ENCODE measurements at regions not wholly inside any gene's neighbourhood (a gene's known extent, or its start where the extent isn't known, plus 50 kb on each side); places are given as distances from the start of the nearest gene placed in this dataset.

DNA sequence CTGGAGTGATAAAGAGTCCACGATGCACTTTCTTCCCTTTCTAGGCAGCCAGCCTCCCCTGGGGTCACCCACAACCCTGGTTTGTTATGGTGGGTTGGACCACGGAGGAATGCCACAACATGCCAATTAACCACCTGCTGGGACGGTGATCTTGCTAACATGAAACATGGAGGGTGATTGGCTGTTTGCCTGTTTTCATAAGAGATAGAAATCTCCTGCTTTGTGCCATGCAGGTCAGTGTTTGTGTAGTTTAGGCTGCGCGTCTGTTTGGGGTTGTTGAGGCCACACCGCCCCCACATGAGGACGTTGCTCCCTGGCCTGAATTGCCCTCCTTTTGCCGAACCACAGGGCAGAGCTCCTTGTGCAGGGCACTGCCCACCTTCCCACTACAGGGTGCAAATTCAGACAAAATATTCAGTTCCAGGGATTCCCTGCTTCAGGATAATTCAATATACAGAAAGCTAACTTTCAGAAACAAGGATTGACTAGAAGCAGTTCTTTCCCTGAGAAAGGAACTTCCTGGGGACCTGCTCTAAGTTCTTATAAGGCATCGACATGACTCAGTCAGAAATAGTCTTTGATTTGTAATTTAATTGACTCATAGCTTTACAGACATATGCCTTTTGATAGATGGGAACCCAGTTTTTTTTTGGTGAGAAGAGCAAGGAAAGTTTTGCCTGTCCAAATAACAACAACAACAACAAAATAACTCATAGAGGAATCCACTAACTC is 427.6 kb downstream of the GADD45G start:
- Mint-ChIP-seq H3K9me3 (no peaks in the 10 kb centered on the region), H3K27me3 (ENCODE audit: low read depth in 3 of 3) (peaks cover 0 to 7% (median 4%) of the 10 kb centered on the region in 3 donors), H3K4me3 (no peak overlapping the region), H3K4me1 (no peaks in the 10 kb centered on the region), H3K27ac (no peak overlapping the region), H3K36me3 (no peaks in the 10 kb centered on the region)
- DNase-seq = no peak

DNA sequence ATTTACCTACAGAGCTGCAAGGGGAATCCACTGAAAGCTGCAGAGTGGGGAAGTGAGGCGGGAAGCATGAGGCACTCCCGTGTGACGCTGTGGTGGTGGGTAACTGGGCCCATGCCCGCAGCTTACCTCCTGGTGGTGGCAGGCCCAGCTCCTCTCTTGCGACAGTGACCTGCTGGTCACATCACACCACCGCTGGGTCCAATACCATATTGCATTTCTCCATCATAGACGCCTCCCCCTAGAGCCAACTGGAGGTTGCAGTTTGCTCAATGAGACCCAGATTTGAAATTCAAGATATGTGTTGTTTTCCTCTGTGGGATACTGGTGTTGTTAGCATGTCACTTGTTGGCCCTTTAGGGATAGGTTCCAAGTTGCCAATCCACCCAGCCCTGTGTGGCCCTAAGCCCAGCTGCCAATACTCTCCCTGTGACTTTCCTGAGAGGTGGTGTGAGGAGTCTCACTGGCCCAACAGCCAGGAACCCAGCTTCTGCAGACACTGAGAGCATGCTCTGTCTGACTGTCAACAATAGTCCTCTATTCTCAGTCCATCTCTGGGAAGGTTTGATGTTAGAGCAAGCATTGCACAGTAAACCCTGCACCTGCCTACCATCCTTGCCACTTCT is 428.3 kb downstream of the GADD45G start:
- DNase-seq = no peak
- Mint-ChIP-seq H3K9me3 (no peaks in the 10 kb centered on the region), H3K36me3 (no peaks in the 10 kb centered on the region), H3K4me3 (no peak overlapping the region), H3K27ac (no peak overlapping the region), H3K27me3 (ENCODE audit: low read depth in 3 of 3) (peaks cover 0 to 11% (median 1%) of the 10 kb centered on the region in 3 donors), H3K4me1 (no peaks in the 10 kb centered on the region)

DNA sequence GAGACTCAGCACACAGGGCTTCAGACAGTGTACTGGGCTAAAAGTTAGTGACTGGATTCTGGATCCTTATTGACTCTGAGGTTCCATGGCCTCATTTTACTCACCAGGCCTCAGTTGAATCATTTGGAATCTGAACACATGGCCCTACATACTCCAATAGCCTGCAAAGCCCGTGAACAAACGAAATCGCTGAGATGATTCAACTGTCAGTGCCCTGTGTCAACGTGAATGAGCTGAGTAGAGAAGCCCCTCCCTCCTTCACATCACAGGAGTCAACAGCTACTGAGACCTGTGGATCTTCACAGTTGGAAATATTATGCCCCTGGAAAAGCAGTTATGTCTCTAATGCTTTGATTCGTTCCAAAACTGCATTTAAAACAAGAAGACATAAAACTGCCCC is 429.3 kb downstream of the GADD45G start:
- H3K36me3 Mint-ChIP-seq = no peaks in the 10 kb centered on the region
- DNase-seq = no peak
- H3K27ac Mint-ChIP-seq = no peak overlapping the region
- H3K4me1 Mint-ChIP-seq = no peaks in the 10 kb centered on the region
- H3K4me3 Mint-ChIP-seq = no peak overlapping the region
- no peaks in the 10 kb centered on the region for H3K9me3 Mint-ChIP-seq
- peaks cover 0 to 11% (median 0%) of the 10 kb centered on the region in 3 donors for H3K27me3 Mint-ChIP-seq (ENCODE audit: low read depth in 3 of 3)

DNA sequence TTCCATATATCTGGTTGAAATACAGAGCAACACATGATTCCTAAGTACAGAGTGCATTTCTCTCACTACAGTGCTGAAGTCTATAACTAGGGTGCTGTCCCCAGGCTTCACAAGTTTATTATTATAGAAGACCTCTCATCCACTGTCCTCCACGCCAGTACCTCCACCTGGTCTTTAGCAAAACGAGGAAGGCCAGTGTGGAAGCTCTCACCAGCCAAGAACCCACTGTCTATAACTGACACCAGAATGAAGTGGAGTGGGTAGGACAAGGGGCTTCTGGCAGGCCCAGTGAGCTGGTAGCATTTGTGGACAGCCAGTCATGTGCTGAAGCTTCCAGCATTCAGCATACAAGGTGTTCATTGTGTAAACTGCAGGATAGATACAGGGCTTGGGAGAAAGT is 430.7 kb downstream of the GADD45G start:
- no peak for DNase-seq
- Mint-ChIP-seq H3K4me1 (no peaks in the 10 kb centered on the region), H3K9me3 (no peaks in the 10 kb centered on the region), H3K4me3 (no peak overlapping the region), H3K27me3 (ENCODE audit: low read depth in 3 of 3) (peaks cover 0 to 11% (median 1%) of the 10 kb centered on the region in 3 donors), H3K27ac (no peak overlapping the region), H3K36me3 (no peaks in the 10 kb centered on the region)

DNA sequence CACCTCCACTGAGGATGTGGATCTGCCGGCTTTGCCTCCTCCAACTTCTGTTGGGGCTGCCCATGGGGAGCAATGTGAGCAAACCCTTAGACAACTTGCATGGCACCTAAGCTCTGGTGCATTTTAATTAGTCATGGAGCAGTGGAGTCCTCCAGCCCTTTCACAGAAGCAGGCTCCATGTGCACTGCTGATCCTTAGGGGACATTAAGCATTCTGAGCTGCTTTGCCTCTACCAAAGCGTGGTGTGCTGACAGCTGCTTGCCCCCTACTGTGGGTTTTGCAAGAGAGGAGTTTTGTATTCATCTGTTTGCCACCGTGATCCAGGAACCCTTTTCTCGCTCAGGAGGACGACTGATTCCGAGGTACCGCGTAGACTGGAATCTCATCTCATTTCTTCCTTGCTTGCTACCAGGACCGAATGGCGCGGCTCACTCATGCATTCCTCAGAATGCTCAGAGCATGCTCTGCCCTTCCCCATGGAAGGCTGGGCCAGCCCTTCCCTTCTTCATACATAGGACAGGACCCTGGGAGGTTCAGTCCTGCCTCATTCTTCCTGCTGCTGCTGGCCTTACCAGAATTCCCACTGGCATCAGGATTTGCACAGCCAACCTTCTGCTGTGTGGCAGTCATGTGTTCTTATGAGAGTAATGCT is 432.5 kb downstream of the GADD45G start:
- H3K36me3 Mint-ChIP-seq = no peaks in the 10 kb centered on the region
- peaks cover 0 to 11% (median 1%) of the 10 kb centered on the region in 3 donors for H3K27me3 Mint-ChIP-seq (ENCODE audit: low read depth in 3 of 3)
- H3K4me3 Mint-ChIP-seq = no peak overlapping the region
- H3K27ac Mint-ChIP-seq = no peak overlapping the region
- no peaks in the 10 kb centered on the region for H3K4me1 Mint-ChIP-seq
- H3K9me3 Mint-ChIP-seq = no peaks in the 10 kb centered on the region
- DNase-seq = no peak

DNA sequence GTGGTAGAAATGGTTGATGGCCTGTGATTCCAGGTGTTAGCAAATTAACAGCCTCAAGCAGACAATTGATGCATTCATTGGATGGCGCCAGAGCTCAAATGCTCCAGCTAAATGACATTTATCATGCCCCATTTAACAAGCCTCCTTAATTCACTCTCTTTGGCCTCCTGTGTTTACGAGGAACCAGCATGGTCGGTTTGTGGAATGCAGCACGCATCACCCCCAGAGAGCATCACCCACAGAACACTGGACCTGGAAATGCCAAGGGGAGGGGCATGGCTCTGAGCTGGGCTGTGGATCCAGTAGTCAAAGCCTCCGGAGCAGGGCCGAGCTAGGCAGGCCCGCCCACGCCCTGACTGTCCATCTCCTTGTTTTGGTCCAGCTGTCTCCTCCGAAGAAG is 434.0 kb downstream of the GADD45G start:
- Mint-ChIP-seq H3K27ac (no peak overlapping the region), H3K4me1 (no peaks in the 10 kb centered on the region), H3K4me3 (no peak overlapping the region), H3K9me3 (no peaks in the 10 kb centered on the region), H3K36me3 (no peaks in the 10 kb centered on the region), H3K27me3 (ENCODE audit: low read depth in 3 of 3) (peaks cover 0 to 9% (median 1%) of the 10 kb centered on the region in 3 donors)
- DNase-seq = no peak

DNA sequence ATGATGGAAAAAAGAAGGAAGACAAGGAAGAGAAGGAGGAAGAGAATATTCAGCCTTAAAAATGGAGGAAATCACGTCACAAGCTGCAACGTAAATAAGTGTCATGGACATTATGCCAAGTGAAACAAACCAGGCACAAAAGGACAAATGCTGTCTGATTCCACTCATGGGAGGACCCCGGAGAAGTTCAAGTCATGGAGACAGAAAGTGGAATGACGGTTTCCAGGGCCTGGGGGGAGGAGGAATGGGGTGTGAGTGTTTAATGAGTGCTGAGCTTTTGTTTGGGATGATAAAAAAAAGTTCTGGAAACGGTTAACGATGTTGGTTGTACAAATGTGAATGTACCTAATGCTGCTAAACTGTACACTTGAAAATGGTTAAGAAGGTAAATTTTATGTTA is 439.5 kb downstream of the GADD45G start:
- Mint-ChIP-seq H3K9me3 (no peaks in the 10 kb centered on the region), H3K4me3 (no peak overlapping the region), H3K27me3 (ENCODE audit: low read depth in 3 of 3) (peaks cover 0 to 8% (median 1%) of the 10 kb centered on the region in 3 donors), H3K36me3 (no peaks in the 10 kb centered on the region), H3K4me1 (no peaks in the 10 kb centered on the region), H3K27ac (no peak overlapping the region)
- no peak for DNase-seq

DNA sequence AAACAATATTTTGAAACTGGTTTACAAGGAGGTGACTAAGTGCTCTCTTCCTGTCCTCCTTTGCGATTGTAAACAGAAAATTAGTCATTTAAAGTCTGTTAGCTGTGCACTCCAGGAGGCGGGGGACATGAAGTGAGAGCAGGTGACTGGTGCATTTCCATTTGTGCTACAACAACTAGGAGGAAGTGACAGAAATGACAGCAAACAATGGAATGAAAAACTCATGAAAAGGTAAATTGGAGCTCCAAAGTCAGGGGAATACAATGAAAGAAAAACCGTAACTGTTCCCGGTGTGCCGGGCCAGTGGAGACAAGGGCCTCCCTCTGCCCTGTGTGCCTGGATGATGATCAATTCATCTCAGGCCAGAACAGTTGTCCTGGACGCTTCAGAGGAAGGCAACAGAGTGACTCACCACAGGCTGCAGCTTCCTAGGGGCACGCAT is 439.9 kb downstream of the GADD45G start:
- no peak overlapping the region for H3K27ac Mint-ChIP-seq
- H3K9me3 Mint-ChIP-seq = no peaks in the 10 kb centered on the region
- H3K36me3 Mint-ChIP-seq = no peaks in the 10 kb centered on the region
- no peaks in the 10 kb centered on the region for H3K4me1 Mint-ChIP-seq
- no peak for DNase-seq
- no peak overlapping the region for H3K4me3 Mint-ChIP-seq
- peaks cover 0 to 8% (median under 1%) of the 10 kb centered on the region in 3 donors for H3K27me3 Mint-ChIP-seq (ENCODE audit: low read depth in 3 of 3)

DNA sequence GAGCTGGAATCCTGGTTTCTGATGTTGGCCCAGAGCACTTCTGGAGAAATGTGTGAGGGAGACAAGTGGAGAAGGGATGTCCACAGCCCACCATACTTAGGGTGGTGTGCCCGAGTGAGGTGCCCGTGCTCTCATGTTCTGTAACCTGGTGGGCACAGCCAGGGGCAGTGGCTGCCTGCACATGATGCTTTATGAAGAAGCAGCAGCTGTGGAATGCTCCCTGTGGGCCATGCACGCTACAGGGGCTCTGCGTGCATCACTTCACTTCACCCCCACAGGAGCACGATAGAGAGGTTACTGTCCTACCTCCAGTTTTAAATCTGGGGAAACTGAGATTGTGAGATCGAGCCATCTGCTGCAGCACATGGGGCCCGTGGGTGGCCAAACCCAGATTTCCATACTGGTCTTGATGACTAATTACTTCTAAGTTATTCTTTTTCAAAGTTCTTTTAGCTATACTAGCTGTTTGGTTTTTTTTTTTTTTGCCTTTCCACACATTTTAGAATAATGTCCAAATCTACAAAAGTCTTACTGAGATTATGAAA is 441.6 kb downstream of the GADD45G start:
- Mint-ChIP-seq H3K36me3 (no peaks in the 10 kb centered on the region), H3K27ac (no peak overlapping the region), H3K4me1 (no peaks in the 10 kb centered on the region), H3K27me3 (ENCODE audit: low read depth in 3 of 3) (peaks cover 0 to 8% (median 2%) of the 10 kb centered on the region in 3 donors), H3K4me3 (no peak overlapping the region), H3K9me3 (no peaks in the 10 kb centered on the region)
- no peak for DNase-seq

DNA sequence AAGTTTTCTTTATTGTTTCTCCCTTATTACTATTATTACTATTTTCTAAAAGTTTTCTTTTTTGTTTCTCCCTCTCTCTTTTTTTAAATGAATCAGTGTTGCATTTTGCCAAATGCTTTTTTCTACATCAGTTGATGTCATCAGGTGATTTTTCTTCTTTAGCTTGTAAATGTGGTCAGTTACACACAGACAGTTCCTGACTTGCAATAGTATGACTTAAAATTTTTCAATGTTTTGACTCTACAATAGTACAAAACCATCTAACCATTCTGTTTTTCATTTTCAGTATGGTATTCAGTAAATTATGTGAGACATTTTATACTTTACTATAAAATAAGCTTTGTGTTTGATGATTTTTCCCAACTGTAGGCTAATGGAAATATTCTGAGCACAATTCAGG is 443.0 kb downstream of the GADD45G start:
- no peak overlapping the region for H3K27ac Mint-ChIP-seq

DNA sequence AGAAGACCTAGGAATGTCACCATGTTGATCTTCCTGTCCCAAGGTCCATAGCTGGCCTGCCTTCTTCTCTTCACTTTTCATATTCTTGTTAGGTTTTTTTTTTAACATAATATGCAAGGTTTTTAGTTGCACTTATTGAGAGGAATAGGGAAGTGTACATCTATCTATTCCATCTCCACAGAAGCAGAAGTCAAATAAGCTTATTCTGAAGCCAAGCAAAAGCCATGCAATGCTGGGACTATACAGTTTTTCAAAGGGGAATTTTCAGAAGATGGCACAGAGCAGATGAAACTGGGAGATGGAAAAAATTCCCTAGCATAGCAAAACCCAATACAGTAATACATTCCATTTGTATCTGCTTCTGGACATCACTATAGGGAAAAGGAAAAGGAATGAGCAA is 447.6 kb downstream of the GADD45G start:
- H3K27me3 Mint-ChIP-seq (ENCODE audit: low read depth in 3 of 3) = peaks cover 4 to 7% (median 5%) of the 10 kb centered on the region in 3 donors
- H3K9me3 Mint-ChIP-seq = no peaks in the 10 kb centered on the region
- no peak for DNase-seq
- no peaks in the 10 kb centered on the region for H3K4me1 Mint-ChIP-seq
- no peaks in the 10 kb centered on the region for H3K36me3 Mint-ChIP-seq
- no peak overlapping the region for H3K4me3 Mint-ChIP-seq
- no peak overlapping the region for H3K27ac Mint-ChIP-seq

More for the DNA sequence above, 443.0 kb downstream of the GADD45G start:
- H3K36me3 Mint-ChIP-seq = no peaks in the 10 kb centered on the region
- no peak overlapping the region for H3K4me3 Mint-ChIP-seq
- peaks cover 0 to 8% (median 4%) of the 10 kb centered on the region in 3 donors for H3K27me3 Mint-ChIP-seq (ENCODE audit: low read depth in 3 of 3)
- no peaks in the 10 kb centered on the region for H3K4me1 Mint-ChIP-seq
- H3K9me3 Mint-ChIP-seq = no peaks in the 10 kb centered on the region
- no peak for DNase-seq

DNA sequence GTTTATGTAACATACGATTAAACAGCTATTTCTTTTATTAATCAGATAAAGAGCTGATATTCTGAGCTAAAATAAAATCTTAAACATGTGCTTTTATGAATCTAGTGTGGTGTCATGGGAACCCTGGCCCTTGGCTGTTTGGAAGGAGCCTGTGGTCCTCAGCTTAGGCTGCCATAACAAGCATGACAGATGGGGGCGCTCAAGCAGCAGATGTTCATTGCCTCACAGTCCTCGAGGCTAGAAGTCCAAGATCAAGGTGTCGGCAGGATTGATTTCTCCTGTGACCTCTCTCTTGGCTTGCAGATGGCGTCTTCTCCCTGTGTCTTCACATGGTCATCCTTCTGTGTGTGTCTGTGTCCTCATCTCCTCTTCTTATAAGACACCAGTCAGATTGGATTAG is 448.2 kb downstream of the GADD45G start:
- DNase-seq = no peak
- H3K4me3 Mint-ChIP-seq = no peak overlapping the region
- no peaks in the 10 kb centered on the region for H3K4me1 Mint-ChIP-seq
- H3K27ac Mint-ChIP-seq = no peak overlapping the region
- no peaks in the 10 kb centered on the region for H3K36me3 Mint-ChIP-seq
- H3K9me3 Mint-ChIP-seq = no peaks in the 10 kb centered on the region
- H3K27me3 Mint-ChIP-seq (ENCODE audit: low read depth in 3 of 3) = peaks cover 4 to 7% (median 6%) of the 10 kb centered on the region in 3 donors

DNA sequence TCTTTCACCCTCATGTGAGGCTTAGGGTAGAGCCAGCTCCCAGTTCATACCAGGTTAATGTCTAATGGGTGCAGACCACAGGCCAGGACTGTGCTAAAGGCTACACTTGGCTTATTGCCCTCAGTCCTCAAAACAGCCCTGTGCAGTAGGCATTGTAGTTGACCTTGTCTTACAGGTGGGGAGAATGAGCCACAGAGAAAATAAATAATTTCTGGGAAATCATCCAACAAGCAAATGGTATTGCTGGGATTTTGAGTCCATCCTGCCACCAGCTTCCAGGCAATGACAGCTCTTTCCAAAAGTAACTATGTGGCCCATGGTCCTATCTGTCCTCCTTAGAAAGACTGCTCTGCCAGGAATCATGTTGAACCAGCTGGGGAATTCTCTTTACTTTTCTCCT is 450.0 kb downstream of the GADD45G start:
- Mint-ChIP-seq H3K27me3 (ENCODE audit: low read depth in 3 of 3) (peaks cover 4 to 7% (median 7%) of the 10 kb centered on the region in 3 donors), H3K4me3 (no peak overlapping the region), H3K27ac (no peak overlapping the region), H3K36me3 (no peaks in the 10 kb centered on the region), H3K4me1 (no peaks in the 10 kb centered on the region), H3K9me3 (no peaks in the 10 kb centered on the region)
- DNase-seq = no peak

DNA sequence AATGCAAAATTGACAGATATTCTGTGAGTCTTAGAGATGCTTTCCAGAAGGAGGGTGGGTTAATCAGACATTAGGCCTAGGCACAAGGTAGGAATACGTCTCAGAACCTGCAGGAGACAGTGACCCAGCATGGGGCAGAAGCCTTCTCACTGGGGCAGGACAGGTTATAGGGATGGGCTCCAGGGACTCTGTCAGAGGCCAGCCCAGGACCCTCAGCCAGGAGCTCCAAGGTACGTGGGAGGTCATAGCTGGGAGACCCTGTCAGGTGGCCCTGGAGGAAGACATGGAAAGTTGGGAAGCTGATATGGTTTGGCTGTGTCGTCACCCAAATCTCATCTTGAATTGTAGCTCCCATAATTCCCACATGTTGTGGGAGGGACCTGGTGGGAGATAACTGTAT is 450.4 kb downstream of the GADD45G start:
- H3K9me3 Mint-ChIP-seq = no peaks in the 10 kb centered on the region
- no peak overlapping the region for H3K27ac Mint-ChIP-seq
- H3K27me3 Mint-ChIP-seq (ENCODE audit: low read depth in 3 of 3) = peaks cover 4 to 7% (median 7%) of the 10 kb centered on the region in 3 donors
- no peak for DNase-seq
- no peak overlapping the region for H3K4me3 Mint-ChIP-seq
- no peaks in the 10 kb centered on the region for H3K36me3 Mint-ChIP-seq
- H3K4me1 Mint-ChIP-seq = no peaks in the 10 kb centered on the region
